GM12873 (cell line): ENCODE measurements at regions not wholly inside any gene's neighbourhood (a gene's known extent, or its start where the extent isn't known, plus 50 kb on each side); places are given as distances from the start of the nearest gene placed in this dataset.

Experiments used
- CTCF ChIP-seq: IDR thresholded peaks from 2 replicates; pipeline ENCODE4 v1.5.1; 2012; ENCODE audit warnings: low read depth, mild to moderate bottlenecking, moderate library complexity, low read length, control low read depth; ENCODE audit not compliant: insufficient read depth; ENCODE audit errors: missing control alignments

- no peak for TF ChIP-seq CTCF
Observed at GRCh38 chr13:63075126-63075525, 1659.5 kb upstream of the PCDH20 start.

DNA sequence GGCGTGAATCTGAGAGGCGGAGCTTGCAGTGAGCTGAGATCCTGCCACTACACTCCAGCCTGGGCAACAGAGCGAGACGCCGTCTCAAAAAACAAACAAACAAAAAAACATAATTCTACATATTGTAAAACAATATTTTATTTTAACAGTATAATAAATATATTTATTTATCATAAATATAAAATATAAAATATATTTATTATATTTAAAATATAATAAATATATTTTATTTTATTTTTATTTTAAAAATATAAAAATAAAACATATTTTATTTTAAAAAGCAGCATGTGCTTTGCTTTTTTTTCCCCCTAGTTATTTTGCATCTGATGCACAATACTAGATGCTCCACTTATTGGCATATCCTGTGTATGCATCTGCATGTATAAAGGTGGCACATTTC lies 1634.6 kb upstream of the PCDH20 start:
- no peak for TF ChIP-seq CTCF

GRCh38 chr13:63048653-63049052 lies 1633.0 kb upstream of the PCDH20 start:
- TF ChIP-seq CTCF: no peak

DNA sequence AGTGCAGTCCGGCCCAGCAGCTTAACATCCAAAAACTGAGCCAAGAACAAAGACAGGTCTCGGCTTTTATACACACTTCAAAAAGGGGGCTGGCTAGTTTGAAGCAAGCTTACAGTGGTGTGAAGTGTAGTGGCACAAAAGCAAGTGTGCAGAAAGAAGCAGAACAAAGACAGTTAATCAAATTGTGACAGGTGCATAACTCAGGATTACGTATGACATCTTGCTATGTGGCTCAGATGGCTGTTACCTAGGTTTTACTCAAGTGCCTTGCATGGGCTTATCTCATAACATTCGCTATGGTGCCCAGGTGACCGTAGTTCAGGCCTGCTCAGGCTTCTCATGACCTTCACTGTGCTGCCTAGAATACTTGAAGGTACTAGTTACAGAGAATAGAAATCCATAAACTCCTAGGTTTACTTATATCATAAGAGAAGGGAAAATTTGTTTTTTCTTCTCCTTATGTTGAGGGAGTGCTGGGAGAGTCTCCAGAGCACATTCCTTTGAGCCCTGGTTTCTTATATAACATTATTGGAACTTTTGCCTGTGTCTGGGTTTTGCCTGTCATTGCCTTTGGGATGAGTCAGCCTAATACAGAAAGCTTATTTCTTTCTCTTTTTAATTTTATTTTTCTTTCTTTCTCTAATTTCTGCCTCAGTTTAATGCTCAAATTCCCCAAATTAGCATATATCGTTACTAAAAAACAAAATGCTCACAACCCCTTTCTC lies 1629.1 kb upstream of the PCDH20 start:
- no peak for TF ChIP-seq CTCF

DNA sequence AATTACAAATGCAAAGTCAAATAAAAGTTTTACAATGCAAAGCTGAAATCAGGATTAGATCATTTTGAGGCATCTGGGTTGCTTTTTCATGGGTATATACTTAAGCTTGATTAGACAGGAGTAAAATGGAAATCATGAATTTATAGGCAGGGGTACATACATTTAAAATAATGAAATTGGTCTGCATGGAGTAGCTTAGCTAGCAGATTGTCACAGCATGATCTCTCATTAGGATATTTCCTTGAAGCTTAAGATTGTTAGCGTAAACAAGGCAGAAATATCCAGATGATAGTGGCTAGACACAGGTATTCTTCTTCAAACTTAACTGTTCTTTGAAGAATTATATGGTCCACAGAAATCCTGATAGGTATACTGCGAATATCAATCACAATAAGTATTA lies 1627.0 kb upstream of the PCDH20 start:
- TF ChIP-seq CTCF: no peak

DNA sequence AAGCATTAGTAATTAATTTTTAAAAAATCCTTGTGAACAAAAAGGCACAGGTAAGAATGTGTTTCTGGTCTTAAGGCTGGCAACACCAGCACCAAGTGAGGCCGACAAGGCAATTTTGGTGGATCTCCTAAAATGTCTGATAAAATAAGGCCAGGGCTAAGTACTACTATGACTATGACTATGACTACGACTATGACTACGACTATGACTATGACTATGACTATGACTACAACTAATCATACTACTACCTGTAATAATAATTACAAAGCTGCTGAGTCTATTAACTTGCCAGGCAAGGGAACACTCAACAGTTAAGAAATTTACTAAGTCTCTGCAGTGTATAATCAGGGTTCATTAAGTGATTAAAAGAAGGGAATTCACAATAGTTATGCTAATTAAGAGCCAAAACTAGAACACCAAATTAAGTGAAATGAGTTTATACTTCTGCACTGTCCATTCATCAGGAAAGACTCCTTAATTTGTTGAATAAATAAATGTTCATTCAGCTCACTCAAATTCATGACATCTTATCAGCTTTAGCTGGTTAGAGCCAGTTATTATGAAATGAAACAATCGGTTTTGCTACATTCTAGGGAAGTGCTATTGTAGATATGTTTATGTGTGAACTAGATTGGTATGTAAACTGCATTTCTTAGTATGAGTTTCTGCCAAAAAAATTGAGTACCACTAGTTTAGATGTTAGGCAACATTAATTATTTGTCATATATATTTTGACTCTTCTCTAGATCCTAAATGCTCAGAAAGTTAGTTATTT lies 1626.2 kb upstream of the PCDH20 start:
- TF ChIP-seq CTCF: no peak

DNA sequence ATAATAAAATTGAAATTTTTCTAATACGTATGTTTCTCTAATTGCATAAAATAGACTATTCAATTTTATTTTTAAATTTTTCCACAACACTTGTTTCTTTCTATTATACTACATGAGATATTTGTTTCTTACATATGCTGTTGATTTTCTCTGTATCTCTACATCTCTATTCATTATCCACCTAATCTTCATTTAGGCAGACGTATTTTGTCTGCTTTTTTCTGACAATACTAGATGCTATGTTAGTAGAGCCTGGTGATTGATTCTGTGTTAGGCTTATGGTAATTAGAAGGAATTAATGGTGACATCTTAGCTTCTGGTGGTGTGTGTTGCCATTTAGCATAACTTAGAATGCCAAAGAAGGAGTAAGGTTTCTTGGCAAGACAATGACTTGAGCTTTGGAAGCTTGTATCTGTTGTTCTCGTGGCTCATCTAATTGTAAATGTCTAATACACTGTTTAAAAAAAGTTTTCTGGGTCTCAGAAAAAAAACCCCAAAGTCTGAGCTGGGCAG lies 1610.7 kb upstream of the PCDH20 start:
- TF ChIP-seq CTCF: no peak
